Loucy (cell line): ENCODE measurements at regions not wholly inside any gene's neighbourhood (a gene's known extent, or its start where the extent isn't known, plus 50 kb on each side); places are given as distances from the start of the nearest gene placed in this dataset.

Experiments used
- H2AFZ ChIP-seq: fragments of 200-600 bp; sonication (generic); 2 replicates; pipeline ENCODE4 v1.6.0; 2016; ENCODE audit warnings: antibody characterized with exemption, mild to moderate bottlenecking, low read length, moderate library complexity
- H3F3A ChIP-seq: fragments of 200-600 bp; 2 replicates; pipeline ENCODE4 v1.6.0; 2016; ENCODE audit warnings: antibody characterized with exemption, low read depth, mild to moderate bottlenecking
- H3K27me3 ChIP-seq: fragments of 200-600 bp; sonication (generic); 2 replicates; pipeline ENCODE4 v1.6.1; 2014; ENCODE audit warnings: low read length, mild to moderate bottlenecking; ENCODE audit not compliant: insufficient read depth, poor library complexity, severe bottlenecking
- H3K36me3 ChIP-seq: fragments of 200-600 bp; sonication (generic); 2 replicates; pipeline ENCODE4 v1.6.1; 2016; ENCODE audit warnings: low read length; ENCODE audit not compliant: insufficient read depth
- H3K4me1 ChIP-seq: fragments of 200-600 bp; sonication (generic); 2 replicates; pipeline ENCODE4 v1.5.1; 2014; ENCODE audit warnings: low read length, mild to moderate bottlenecking; ENCODE audit not compliant: insufficient read depth, poor library complexity, severe bottlenecking
- H3K4me2 ChIP-seq: fragments of 200-600 bp; sonication (generic); 2 replicates; pipeline ENCODE4 v1.6.0; 2014; ENCODE audit warnings: antibody characterized with exemption, low read length, low read depth, mild to moderate bottlenecking; ENCODE audit not compliant: poor library complexity, severe bottlenecking
- H3K4me3 ChIP-seq: fragments of 200-600 bp; sonication (generic); 2 replicates; pipeline ENCODE4 v1.5.1; 2014; ENCODE audit warnings: low read length, mild to moderate bottlenecking, mixed read lengths; ENCODE audit not compliant: poor library complexity, severe bottlenecking
- H3K79me2 ChIP-seq: fragments of 200-600 bp; sonication (generic); 2 replicates; pipeline ENCODE4 v1.6.1; 2014; ENCODE audit warnings: low read length; ENCODE audit not compliant: insufficient read depth
- H3K9ac ChIP-seq: fragments of 200-600 bp; sonication (generic); 2 replicates; pipeline ENCODE4 v1.6.0; 2014; ENCODE audit warnings: mild to moderate bottlenecking, low read depth, low read length, moderate library complexity; ENCODE audit not compliant: poor library complexity, severe bottlenecking
- H3K9me2 ChIP-seq: fragments of 200-600 bp; sonication (generic); replicated peaks from 2 replicates; pipeline ENCODE4 v1.6.1; 2016; ENCODE audit warnings: low read depth, low read length, mixed read lengths
- H3K9me3 ChIP-seq: fragments of 200-600 bp; sonication (generic); 2 replicates; pipeline ENCODE4 v1.6.1; 2014; ENCODE audit warnings: mild to moderate bottlenecking, antibody characterized with exemption, low read length, low read depth; ENCODE audit not compliant: insufficient read depth
- H4K20me1 ChIP-seq: fragments of 200-600 bp; sonication (generic); 2 replicates; pipeline ENCODE4 v1.6.0; 2014; ENCODE audit warnings: antibody characterized with exemption, low read length, mild to moderate bottlenecking; ENCODE audit not compliant: insufficient read depth, poor library complexity, severe bottlenecking
- CTCF ChIP-seq: fragments of 200-600 bp; sonication (generic); conservative IDR thresholded peaks from 2 replicates; pipeline ENCODE4 v1.5.1; 2014; ENCODE audit warnings: mild to moderate bottlenecking, antibody characterized with exemption, low read length
- EZH2phosphoT487 ChIP-seq: fragments of 200-600 bp; IDR thresholded peaks from 2 replicates; pipeline ENCODE4 v1.6.1; 2018; ENCODE audit warnings: antibody characterized with exemption, mild to moderate bottlenecking, moderate library complexity, borderline replicate concordance

- no peak overlapping the region for H3K9ac ChIP-seq
- no peaks in the 10 kb centered on the region for H3K4me1 ChIP-seq
- no peak overlapping the region for H2AFZ ChIP-seq
- H3K79me2 ChIP-seq = no peaks in the 10 kb centered on the region
- no peaks in the 10 kb centered on the region for H3K9me2 ChIP-seq
- no peak overlapping the region for H3K4me3 ChIP-seq
- TF ChIP-seq CTCF (no peak), EZH2phosphoT487 (no peak)
- H3F3A ChIP-seq = no peaks in the 10 kb centered on the region
- no peaks in the 10 kb centered on the region for H3K27me3 ChIP-seq
- H3K36me3 ChIP-seq = no peaks in the 10 kb centered on the region
- no peaks in the 10 kb centered on the region for H4K20me1 ChIP-seq
- H3K9me3 ChIP-seq = no peaks in the 10 kb centered on the region
- no peak overlapping the region for H3K4me2 ChIP-seq
Observed at GRCh38 chr11:116184763-116185162, 588.0 kb downstream of the BUD13 start.

GRCh38 chr11:116182356-116182966 lies 590.3 kb downstream of the BUD13 start:
- Histone ChIP-seq H3K4me1 (no peaks in the 10 kb centered on the region), H3K4me2 (no peak overlapping the region), H3F3A (no peaks in the 10 kb centered on the region), H4K20me1 (no peaks in the 10 kb centered on the region), H2AFZ (no peak overlapping the region), H3K9me3 (no peaks in the 10 kb centered on the region; the same call in 1 of the 2 replicates), H3K9ac (no peak overlapping the region), H3K36me3 (no peaks in the 10 kb centered on the region), H3K27me3 (no peaks in the 10 kb centered on the region), H3K4me3 (no peak overlapping the region), H3K79me2 (no peaks in the 10 kb centered on the region), H3K9me2 (no peaks in the 10 kb centered on the region)
- TF ChIP-seq EZH2phosphoT487 (no peak), CTCF (no peak)

GRCh38 chr11:116180806-116181600 lies 591.8 kb downstream of the BUD13 start:
- Histone ChIP-seq H3K79me2 (no peaks in the 10 kb centered on the region), H3K27me3 (no peaks in the 10 kb centered on the region), H3K9me2 (no peaks in the 10 kb centered on the region), H3K4me3 (no peak overlapping the region), H3K9me3 (no peaks in the 10 kb centered on the region; the same call in 1 of the 2 replicates), H3K9ac (no peak overlapping the region), H4K20me1 (no peaks in the 10 kb centered on the region), H3K4me2 (no peak overlapping the region), H2AFZ (no peak overlapping the region), H3K36me3 (no peaks in the 10 kb centered on the region), H3K4me1 (no peaks in the 10 kb centered on the region), H3F3A (no peaks in the 10 kb centered on the region)
- TF ChIP-seq EZH2phosphoT487 (no peak), CTCF (no peak)
